RWPE1 (cell line): ENCODE measurements at regions not wholly inside any gene's neighbourhood (a gene's known extent, or its start where the extent isn't known, plus 50 kb on each side); places are given as distances from the start of the nearest gene placed in this dataset.
A peak's percentile ranks its signal among the peaks of the same experiment; 100 is the strongest.

Experiments used
- CTCF ChIA-PET: fragments of 350-600 bp; sonication (Branson Sonifier 250); formaldehyde crosslinking; extraction: SDS; loops from one replicate; lab custom pipeline; 2021; lab: Yijun Ruan, JAX
- POLR2A ChIA-PET: fragments of 400-600 bp; formaldehyde crosslinking; extraction: SDS; loops from one replicate; lab custom pipeline; 2020; ENCODE audit warnings: antibody characterized with exemption; ENCODE audit not compliant: low non-redundant PET; lab: Yijun Ruan, JAX
- DNase-seq: peaks from one replicate; pipeline ENCODE4 v3.0.0; 2012; ENCODE audit warnings: low spot score
- H3K27ac ChIP-seq: fragments of 450-650 bp; 2 replicates; pipeline ENCODE4 v1.5.1; 2017
- TF ChIP-seq, protein P1 (sequence below): fragments of 450-650 bp; conservative IDR thresholded peaks from 2 replicates; pipeline ENCODE4 v1.5.1; 2017; ENCODE audit warnings: low read depth, mild to moderate bottlenecking

DNA sequence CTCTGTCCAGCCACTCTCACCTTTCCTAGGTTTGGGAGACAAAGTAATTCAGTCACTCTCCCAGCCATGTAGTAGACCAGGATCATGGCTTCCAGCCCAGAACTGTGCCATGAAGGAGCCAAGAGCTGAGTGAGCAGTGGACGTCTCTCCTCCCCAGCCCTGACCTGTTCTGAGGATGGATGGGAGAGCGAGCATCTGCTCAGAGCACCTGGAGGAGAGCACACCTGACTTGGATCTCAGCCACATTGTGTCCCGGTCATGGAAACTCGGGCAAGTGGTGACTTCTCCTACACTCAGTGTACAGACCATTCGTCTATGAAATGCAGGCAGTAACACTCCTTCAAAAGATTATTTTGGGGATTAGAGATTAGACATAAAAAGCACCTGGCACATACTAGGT is 299.7 kb downstream of the TNS1 start:
- ChIA-PET POLR2A (interaction anchor here (0.6 kb wide), 1 partner anchor 49 kb away, joined by 3 read pairs; no protein-coding TSS in a partner anchor), CTCF (interaction anchor here (0.6 to 1.0 kb wide), 3 partner anchors 53 to 1106 kb away, joined by 4 to 5 read pairs (median 5); no protein-coding TSS in a partner anchor)
- TF ChIP-seq, protein P1, sequence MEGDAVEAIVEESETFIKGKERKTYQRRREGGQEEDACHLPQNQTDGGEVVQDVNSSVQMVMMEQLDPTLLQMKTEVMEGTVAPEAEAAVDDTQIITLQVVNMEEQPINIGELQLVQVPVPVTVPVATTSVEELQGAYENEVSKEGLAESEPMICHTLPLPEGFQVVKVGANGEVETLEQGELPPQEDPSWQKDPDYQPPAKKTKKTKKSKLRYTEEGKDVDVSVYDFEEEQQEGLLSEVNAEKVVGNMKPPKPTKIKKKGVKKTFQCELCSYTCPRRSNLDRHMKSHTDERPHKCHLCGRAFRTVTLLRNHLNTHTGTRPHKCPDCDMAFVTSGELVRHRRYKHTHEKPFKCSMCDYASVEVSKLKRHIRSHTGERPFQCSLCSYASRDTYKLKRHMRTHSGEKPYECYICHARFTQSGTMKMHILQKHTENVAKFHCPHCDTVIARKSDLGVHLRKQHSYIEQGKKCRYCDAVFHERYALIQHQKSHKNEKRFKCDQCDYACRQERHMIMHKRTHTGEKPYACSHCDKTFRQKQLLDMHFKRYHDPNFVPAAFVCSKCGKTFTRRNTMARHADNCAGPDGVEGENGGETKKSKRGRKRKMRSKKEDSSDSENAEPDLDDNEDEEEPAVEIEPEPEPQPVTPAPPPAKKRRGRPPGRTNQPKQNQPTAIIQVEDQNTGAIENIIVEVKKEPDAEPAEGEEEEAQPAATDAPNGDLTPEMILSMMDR, result no peak
- no peak for DNase-seq
- no peak overlapping the region for H3K27ac ChIP-seq

DNA sequence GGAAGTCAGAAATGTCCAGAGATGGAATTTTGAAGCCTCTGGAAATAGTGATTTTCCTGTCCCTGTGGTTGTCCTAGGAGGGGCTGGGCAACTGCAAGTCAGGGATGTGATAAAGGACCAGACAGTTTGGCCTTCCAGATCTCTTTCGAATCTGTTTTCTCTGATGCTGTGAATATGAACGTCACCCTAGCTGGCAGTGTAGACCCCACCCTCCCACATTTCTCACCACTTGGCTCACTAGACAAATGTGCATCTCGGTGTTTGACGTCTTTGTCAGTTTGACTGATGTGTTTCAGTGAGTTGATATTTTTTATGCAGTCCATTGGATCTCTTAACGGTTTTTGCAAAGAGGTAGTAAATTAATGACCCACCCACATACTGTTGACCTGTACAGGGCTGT is 301.2 kb downstream of the TNS1 start:
- DNase-seq, result no peak
- TF ChIP-seq, protein P1, result no peak
- CTCF ChIA-PET, result interaction anchor here (0.9 kb wide), 1 partner anchor 12 kb away, joined by 6 read pairs; no protein-coding TSS in a partner anchor
- no peak overlapping the region for H3K27ac ChIP-seq
- POLR2A ChIA-PET, result no interaction called here

DNA sequence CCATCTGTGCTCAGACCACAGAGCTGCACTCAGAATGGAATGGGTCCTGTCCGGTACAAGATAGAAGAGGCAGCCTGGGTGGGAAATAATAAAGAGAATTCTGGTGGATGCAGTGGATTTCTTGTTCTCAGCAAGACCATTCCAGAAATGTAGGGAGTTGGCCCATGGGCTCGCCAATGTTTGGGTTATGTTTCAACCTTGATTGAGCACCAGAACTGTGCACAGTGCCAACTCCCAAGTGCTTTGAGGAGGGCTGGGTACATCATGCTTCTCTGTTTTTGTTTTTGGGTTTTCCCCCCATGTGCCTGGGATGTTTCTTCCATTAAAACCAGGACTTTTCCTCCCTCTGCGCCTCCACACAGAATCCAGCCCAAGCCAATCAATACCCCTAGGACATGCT is 304.1 kb downstream of the TNS1 start:
- TF ChIP-seq, protein P1, result no peak
- no peak overlapping the region for H3K27ac ChIP-seq
- POLR2A ChIA-PET, result no interaction called here
- CTCF ChIA-PET, result no interaction called here
- DNase-seq, result no peak

DNA sequence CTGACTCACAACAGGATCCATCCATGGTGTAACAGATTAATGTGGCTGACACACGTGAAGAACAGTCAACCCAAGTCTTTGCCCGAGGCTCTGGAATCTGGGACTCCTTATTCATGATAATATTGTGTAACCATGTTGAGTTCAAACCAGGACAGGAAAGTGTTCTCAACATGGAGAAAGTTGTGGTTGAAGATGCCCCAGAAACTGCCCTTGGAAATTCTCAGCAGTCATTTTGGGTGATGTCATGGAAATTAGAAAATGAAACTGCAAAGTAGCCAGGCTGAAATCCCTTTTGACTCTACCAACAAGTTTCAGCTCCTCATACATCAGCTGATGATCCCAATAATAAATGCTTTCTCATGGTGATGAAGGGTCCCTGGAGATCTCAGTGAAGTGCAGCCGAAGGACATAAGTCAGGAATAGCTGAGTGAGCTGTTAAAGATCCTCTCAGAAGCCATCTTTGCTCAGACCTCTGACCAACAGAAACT is 307.7 kb downstream of the TNS1 start:
- H3K27ac ChIP-seq, result no peak overlapping the region
- TF ChIP-seq, protein P1, result no peak
- POLR2A ChIA-PET, result no interaction called here
- CTCF ChIA-PET, result interaction anchor here (1.2 kb wide), 2 partner anchors 44 to 59 kb away, joined by 3 read pairs; no protein-coding TSS in a partner anchor
- DNase-seq, result peak; percentile 54

DNA sequence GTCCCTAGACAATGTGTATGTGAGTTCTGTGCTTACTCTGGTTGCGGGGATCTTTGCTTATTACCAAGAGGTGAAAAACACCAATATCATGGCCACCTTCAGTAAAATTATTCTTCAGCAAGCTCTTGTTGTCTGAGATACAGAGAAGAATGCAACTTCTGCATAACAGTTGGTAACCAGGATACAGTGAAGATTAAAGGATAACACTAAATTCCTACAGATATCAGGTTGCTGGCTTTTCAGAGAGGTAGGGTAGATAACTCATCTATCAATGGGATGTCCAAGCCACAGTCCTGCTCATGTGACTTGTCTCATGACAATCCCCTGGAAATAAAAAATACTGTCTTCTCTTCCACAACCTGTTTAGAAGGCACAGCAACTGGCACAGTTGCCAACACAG is 308.5 kb downstream of the TNS1 start:
- TF ChIP-seq, protein P1, result no peak
- no peak for DNase-seq
- no peak overlapping the region for H3K27ac ChIP-seq
- ChIA-PET CTCF (no interaction called here), POLR2A (no interaction called here)

DNA sequence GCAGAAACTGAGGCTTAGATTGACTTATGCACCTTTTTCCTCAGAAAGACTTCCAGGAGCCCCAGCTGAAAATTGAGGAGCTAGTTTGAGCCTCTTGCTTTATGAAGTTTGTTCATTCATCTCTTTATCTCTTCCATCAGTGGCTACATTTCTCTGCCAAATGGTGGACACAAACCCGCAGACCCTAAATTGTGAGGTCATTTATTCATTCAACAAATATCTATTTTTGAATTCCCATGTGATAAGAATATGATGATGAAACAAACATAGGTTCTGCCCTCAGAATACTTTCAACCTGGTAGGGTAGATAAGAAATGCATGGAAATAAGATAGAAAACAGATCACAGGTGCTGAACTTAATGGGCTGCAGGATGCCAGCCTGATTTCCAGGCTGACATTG is 309.4 kb downstream of the TNS1 start:
- TF ChIP-seq, protein P1, result no peak
- CTCF ChIA-PET, result no interaction called here
- no peak overlapping the region for H3K27ac ChIP-seq
- POLR2A ChIA-PET, result no interaction called here
- DNase-seq, result no peak
